ENCODE measurements at regions not wholly inside any gene's neighbourhood (a gene's known extent, or its start where the extent isn't known, plus 50 kb on each side); places are given as distances from the start of the nearest gene placed in this dataset.

DNA sequence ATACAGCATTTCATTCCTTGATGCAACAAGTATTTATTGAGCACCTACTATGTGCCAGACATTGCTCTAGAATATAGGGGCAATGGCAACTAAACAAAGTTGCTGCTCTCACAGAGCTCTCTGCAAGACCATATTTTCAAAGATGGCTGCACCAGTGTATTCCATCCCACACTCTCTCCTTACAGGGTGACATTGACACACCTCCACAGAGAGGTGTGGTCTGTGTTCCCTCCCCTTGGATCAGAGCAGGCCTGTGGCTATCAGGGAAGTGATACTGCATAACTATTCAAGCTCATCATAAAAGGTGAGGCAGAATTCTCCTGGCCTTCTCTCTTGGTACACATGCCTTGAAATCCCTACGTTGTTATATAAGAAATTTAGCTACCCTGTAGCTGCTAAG lies 95.3 kb upstream of the SOD3 start:
- TF ChIP-seq, protein P1, sequence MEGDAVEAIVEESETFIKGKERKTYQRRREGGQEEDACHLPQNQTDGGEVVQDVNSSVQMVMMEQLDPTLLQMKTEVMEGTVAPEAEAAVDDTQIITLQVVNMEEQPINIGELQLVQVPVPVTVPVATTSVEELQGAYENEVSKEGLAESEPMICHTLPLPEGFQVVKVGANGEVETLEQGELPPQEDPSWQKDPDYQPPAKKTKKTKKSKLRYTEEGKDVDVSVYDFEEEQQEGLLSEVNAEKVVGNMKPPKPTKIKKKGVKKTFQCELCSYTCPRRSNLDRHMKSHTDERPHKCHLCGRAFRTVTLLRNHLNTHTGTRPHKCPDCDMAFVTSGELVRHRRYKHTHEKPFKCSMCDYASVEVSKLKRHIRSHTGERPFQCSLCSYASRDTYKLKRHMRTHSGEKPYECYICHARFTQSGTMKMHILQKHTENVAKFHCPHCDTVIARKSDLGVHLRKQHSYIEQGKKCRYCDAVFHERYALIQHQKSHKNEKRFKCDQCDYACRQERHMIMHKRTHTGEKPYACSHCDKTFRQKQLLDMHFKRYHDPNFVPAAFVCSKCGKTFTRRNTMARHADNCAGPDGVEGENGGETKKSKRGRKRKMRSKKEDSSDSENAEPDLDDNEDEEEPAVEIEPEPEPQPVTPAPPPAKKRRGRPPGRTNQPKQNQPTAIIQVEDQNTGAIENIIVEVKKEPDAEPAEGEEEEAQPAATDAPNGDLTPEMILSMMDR (IDR thresholded peaks at IDR 0.05): no peak
- TF ChIP-seq ZFP36 (IDR thresholded peaks at IDR 0.05; ENCODE audit: borderline replicate concordance, partially characterized antibody) (no peak), POLR2A (IDR thresholded peaks at IDR 0.05; ENCODE audit: low read length) (no peak)

Measured in A549 (cell line).